Gastroesophageal sphincter (tissue), 3 donors: ENCODE measurements at regions not wholly inside any gene's neighbourhood (a gene's known extent, or its start where the extent isn't known, plus 50 kb on each side); places are given as distances from the start of the nearest gene placed in this dataset.

Source experiments
- EP300 ChIP-seq: sonication (generic); formaldehyde crosslinking; IDR thresholded peaks from one replicate; pipeline ENCODE4 v1.6.1; 2017; ENCODE audit warnings: antibody characterized with exemption, mild to moderate bottlenecking
- POLR2A ChIP-seq, 2 donors: fragments of 450-650 bp; IDR thresholded peaks; one replicate each; pipeline ENCODE4 v1.6.1; 2017; ENCODE audit warnings: antibody characterized with exemption in 2 of 2, mild to moderate bottlenecking in 2 of 2, moderate library complexity in 1 of 2
- POLR2AphosphoS5 ChIP-seq: sonication (generic); formaldehyde crosslinking; IDR thresholded peaks from one replicate; pipeline ENCODE4 v1.6.1; 2017; ENCODE audit warnings: antibody characterized with exemption
- TF ChIP-seq, protein P1 (sequence below), 4 experiments: fragments of 200-600 bp in 2 of 4; fragments of 450-650 bp in 2 of 4; sonication (generic) in 1 of 4; IDR thresholded peaks; one replicate each; pipeline ENCODE4 v1.5.1; 2017 to 2019; ENCODE audit warnings: antibody characterized with exemption in 4 of 4, mild to moderate bottlenecking in 2 of 4, moderate library complexity in 2 of 4

DNA sequence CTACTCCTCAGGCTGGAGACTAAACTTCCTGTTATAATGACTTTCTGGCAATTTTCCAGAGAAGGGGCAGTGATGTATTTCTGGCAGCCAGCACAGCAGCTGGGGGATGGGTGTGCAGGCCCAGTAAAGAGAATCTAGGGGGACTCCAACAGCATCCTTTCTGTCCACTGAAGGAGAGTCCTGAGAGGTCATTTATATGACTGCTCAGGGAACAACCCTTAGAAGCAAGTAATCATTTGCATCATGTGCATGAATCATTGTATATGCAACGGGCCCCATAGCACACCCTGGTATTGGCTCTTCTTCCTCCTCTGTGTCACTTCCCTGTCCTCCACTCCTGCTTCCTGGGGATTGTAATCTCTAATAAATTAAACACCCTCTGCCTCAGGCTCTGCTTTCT, 493.8 kb downstream of the RPS29 start:
- TF ChIP-seq, protein P1, sequence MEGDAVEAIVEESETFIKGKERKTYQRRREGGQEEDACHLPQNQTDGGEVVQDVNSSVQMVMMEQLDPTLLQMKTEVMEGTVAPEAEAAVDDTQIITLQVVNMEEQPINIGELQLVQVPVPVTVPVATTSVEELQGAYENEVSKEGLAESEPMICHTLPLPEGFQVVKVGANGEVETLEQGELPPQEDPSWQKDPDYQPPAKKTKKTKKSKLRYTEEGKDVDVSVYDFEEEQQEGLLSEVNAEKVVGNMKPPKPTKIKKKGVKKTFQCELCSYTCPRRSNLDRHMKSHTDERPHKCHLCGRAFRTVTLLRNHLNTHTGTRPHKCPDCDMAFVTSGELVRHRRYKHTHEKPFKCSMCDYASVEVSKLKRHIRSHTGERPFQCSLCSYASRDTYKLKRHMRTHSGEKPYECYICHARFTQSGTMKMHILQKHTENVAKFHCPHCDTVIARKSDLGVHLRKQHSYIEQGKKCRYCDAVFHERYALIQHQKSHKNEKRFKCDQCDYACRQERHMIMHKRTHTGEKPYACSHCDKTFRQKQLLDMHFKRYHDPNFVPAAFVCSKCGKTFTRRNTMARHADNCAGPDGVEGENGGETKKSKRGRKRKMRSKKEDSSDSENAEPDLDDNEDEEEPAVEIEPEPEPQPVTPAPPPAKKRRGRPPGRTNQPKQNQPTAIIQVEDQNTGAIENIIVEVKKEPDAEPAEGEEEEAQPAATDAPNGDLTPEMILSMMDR (IDR thresholded peaks at IDR 0.05), result no peak
- TF ChIP-seq EP300, result no peak
- TF ChIP-seq POLR2A (IDR thresholded peaks at IDR 0.05), result no peak
- TF ChIP-seq POLR2AphosphoS5, result no peak
